ACC112 (cell line): ENCODE measurements at regions not wholly inside any gene's neighbourhood (a gene's known extent, or its start where the extent isn't known, plus 50 kb on each side); places are given as distances from the start of the nearest gene placed in this dataset.
"Not testable (repeated sequence)": the region's sequence is repeated elsewhere in the genome, so short reads cannot be mapped to it uniquely, and the experiment has no call there.

ENCODE experiments used
- H2AFZ ChIP-seq: fragments of 200-600 bp; sonication (generic); one replicate; pipeline ENCODE4 v1.6.0; 2017; ENCODE audit warnings: antibody characterized with exemption, low read length; ENCODE audit not compliant: unreplicated experiment
- H3K27ac ChIP-seq: fragments of 200-600 bp; sonication (generic); 2 replicates; pipeline ENCODE4 v1.5.1; 2014; ENCODE audit warnings: low read depth, mild to moderate bottlenecking, antibody characterized with exemption, low read length, moderate library complexity
- H3K27me3 ChIP-seq: fragments of 200-600 bp; sonication (generic); 2 replicates; pipeline ENCODE4 v1.6.1; 2014; ENCODE audit warnings: mild to moderate bottlenecking, antibody characterized with exemption, low read length, moderate library complexity, mixed read lengths; ENCODE audit not compliant: insufficient read depth
- H3K36me3 ChIP-seq: fragments of 200-600 bp; sonication (generic); 2 replicates; pipeline ENCODE4 v1.6.1; 2016; ENCODE audit warnings: mild to moderate bottlenecking, antibody characterized with exemption, low read length, moderate library complexity, mixed read lengths; ENCODE audit not compliant: insufficient read depth
- H3K4me1 ChIP-seq: fragments of 200-600 bp; sonication (generic); one replicate; pipeline ENCODE4 v1.6.1; 2016; ENCODE audit warnings: low read length, mixed read lengths; ENCODE audit not compliant: insufficient read depth, unreplicated experiment, control insufficient read depth
- H3K4me3 ChIP-seq: fragments of 200-600 bp; sonication (generic); 2 replicates; pipeline ENCODE4 v1.5.1; 2014; ENCODE audit warnings: mild to moderate bottlenecking, low read depth, low read length
- H3K79me2 ChIP-seq: fragments of 200-600 bp; sonication (generic); one replicate; pipeline ENCODE4 v1.6.0; 2016; ENCODE audit warnings: low read length; ENCODE audit not compliant: control insufficient read depth, unreplicated experiment, insufficient read depth

- Histone ChIP-seq H3K27ac (peak overlapping the region; percentile 85), H3K4me1 (peaks cover 21% of the 10 kb centered on the region), H3K27me3 (no peaks in the 10 kb centered on the region), H2AFZ (peak overlapping the region; percentile 9), H3K4me3 (peak overlapping the region; percentile 50), H3K36me3 (no peaks in the 10 kb centered on the region), H3K79me2 (no peaks in the 10 kb centered on the region)
Observed at GRCh38 chr6:135722190-135722589, 129.3 kb upstream of the PDE7B start.

GRCh38 chr6:135722679-135723078 is 128.8 kb upstream of the PDE7B start:
- H3K27ac ChIP-seq, result peak overlapping the region; percentile 85
- H3K4me3 ChIP-seq, result peak overlapping the region; percentile 50
- H3K79me2 ChIP-seq, result no peaks in the 10 kb centered on the region
- peaks cover 21% of the 10 kb centered on the region for H3K4me1 ChIP-seq
- H2AFZ ChIP-seq, result peak overlapping the region; percentile 9
- no peaks in the 10 kb centered on the region for H3K27me3 ChIP-seq
- H3K36me3 ChIP-seq, result no peaks in the 10 kb centered on the region

GRCh38 chr6:135728589-135728988 is 122.9 kb upstream of the PDE7B start:
- H2AFZ ChIP-seq, result no peak overlapping the region
- no peak overlapping the region for H3K27ac ChIP-seq

GRCh38 chr6:135731116-135731515 is 120.4 kb upstream of the PDE7B start:
- Histone ChIP-seq H2AFZ (no peak overlapping the region), H3K4me3 (no peak overlapping the region)

More at GRCh38 chr6:135728589-135728988, 122.9 kb upstream of the PDE7B start:
- Histone ChIP-seq H3K4me3 (no peak overlapping the region), H3K36me3 (no peaks in the 10 kb centered on the region), H3K79me2 (no peaks in the 10 kb centered on the region), H3K4me1 (peaks cover 1% of the 10 kb centered on the region), H3K27me3 (no peaks in the 10 kb centered on the region)

GRCh38 chr6:135736351-135736750 is 115.2 kb upstream of the PDE7B start:
- H2AFZ ChIP-seq, H3K79me2 ChIP-seq, H3K27ac ChIP-seq, H3K4me1 ChIP-seq, H3K27me3 ChIP-seq, H3K36me3 ChIP-seq, H3K4me3 ChIP-seq: not testable (repeated sequence)

More at GRCh38 chr6:135731116-135731515, 120.4 kb upstream of the PDE7B start:
- H3K79me2 ChIP-seq, result no peaks in the 10 kb centered on the region
- no peaks in the 10 kb centered on the region for H3K4me1 ChIP-seq
- no peaks in the 10 kb centered on the region for H3K27me3 ChIP-seq
- no peak overlapping the region for H3K27ac ChIP-seq
- H3K36me3 ChIP-seq, result no peaks in the 10 kb centered on the region

- Histone ChIP-seq H3K4me1 (peaks cover 7% of the 10 kb centered on the region), H3K79me2 (no peaks in the 10 kb centered on the region), H3K4me3 (no peak overlapping the region), H3K36me3 (no peaks in the 10 kb centered on the region), H3K27ac (peak overlapping the region; percentile 63; the same call in 1 of the 2 replicates), H3K27me3 (no peaks in the 10 kb centered on the region), H2AFZ (peak overlapping the region; percentile 67)
Observed at GRCh38 chr6:135738636-135739035, 112.9 kb upstream of the PDE7B start.

GRCh38 chr6:135739288-135739687 is 112.2 kb upstream of the PDE7B start:
- Histone ChIP-seq H2AFZ (peak overlapping the region; percentile 67), H3K27ac (peak overlapping the region; percentile 63)

GRCh38 chr6:135740580-135740979 is 110.9 kb upstream of the PDE7B start:
- Histone ChIP-seq H3K27ac (no peak overlapping the region), H3K36me3 (no peaks in the 10 kb centered on the region), H2AFZ (no peak overlapping the region), H3K79me2 (no peaks in the 10 kb centered on the region), H3K4me1 (peaks cover 7% of the 10 kb centered on the region), H3K27me3 (no peaks in the 10 kb centered on the region), H3K4me3 (no peak overlapping the region)

More at GRCh38 chr6:135739288-135739687, 112.2 kb upstream of the PDE7B start:
- Histone ChIP-seq H3K4me1 (peaks cover 7% of the 10 kb centered on the region), H3K4me3 (peak overlapping the region; percentile 56), H3K79me2 (no peaks in the 10 kb centered on the region), H3K36me3 (no peaks in the 10 kb centered on the region), H3K27me3 (no peaks in the 10 kb centered on the region)

- no peaks in the 10 kb centered on the region for H3K27me3 ChIP-seq
- H3K4me3 ChIP-seq, result no peak overlapping the region
- no peaks in the 10 kb centered on the region for H3K79me2 ChIP-seq
- H3K36me3 ChIP-seq, result no peaks in the 10 kb centered on the region
- peaks cover 7% of the 10 kb centered on the region for H3K4me1 ChIP-seq
- H2AFZ ChIP-seq, result no peak overlapping the region
- no peak overlapping the region for H3K27ac ChIP-seq
Observed at GRCh38 chr6:135743476-135743875, 108.0 kb upstream of the PDE7B start.

- Histone ChIP-seq H3K36me3 (no peaks in the 10 kb centered on the region), H2AFZ (no peak overlapping the region), H3K79me2 (no peaks in the 10 kb centered on the region), H3K27me3 (no peaks in the 10 kb centered on the region), H3K4me1 (no peaks in the 10 kb centered on the region), H3K27ac (no peak overlapping the region), H3K4me3 (no peak overlapping the region)
Observed at GRCh38 chr6:135748189-135748588, 103.3 kb upstream of the PDE7B start.

GRCh38 chr6:135750081-135750480 is 101.4 kb upstream of the PDE7B start:
- H3K4me1 ChIP-seq, result no peaks in the 10 kb centered on the region
- H2AFZ ChIP-seq, result no peak overlapping the region
- no peaks in the 10 kb centered on the region for H3K79me2 ChIP-seq
- H3K36me3 ChIP-seq, result no peaks in the 10 kb centered on the region
- H3K27ac ChIP-seq, result no peak overlapping the region
- H3K27me3 ChIP-seq, result no peaks in the 10 kb centered on the region
- no peak overlapping the region for H3K4me3 ChIP-seq
